NCI-H146 treated with DMSO at 0.1 percent for 48 hours (cell line): ENCODE measurements at regions not wholly inside any gene's neighbourhood (a gene's known extent, or its start where the extent isn't known, plus 50 kb on each side); places are given as distances from the start of the nearest gene placed in this dataset.
"Not testable (repeated sequence)": the region's sequence is repeated elsewhere in the genome, so short reads cannot be mapped to it uniquely, and the experiment has no call there.

Experiments
- DNase-seq: peaks from one replicate; lab custom pipeline; 2025; ENCODE audit not compliant: unreplicated experiment; lab: John Stamatoyannopoulos, UW

DNA sequence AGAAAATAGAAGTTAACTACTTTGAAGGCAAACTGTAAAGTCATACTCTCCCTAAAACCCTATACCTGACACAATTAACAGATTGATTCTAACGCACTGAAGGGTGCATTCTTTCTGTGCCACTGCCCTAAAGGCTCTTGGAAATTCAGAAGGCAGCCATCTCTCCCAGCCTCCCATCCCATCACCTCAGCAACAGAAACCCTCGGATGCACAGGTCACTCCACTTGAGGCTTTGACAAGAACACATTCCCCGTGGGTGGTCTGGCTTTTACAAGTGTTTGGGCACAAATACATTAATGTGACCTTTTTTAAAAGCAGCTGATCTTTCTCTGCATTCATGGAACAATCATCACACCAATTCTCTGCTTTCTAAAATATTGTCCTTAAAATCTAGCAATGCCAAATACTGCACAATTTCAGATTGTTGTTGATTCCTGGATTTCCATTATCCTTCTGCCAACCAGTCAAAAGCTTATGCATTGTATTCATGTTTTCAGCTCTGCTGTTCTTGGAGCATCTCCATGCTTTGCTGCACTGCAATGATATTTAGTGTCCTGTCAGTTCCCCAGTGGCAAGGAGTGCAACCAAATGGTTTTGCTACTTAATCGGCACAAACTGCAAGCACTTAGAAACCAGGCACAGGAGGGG, 175.6 kb downstream of the TMEM161B start:
- DNase-seq: no peak

DNA sequence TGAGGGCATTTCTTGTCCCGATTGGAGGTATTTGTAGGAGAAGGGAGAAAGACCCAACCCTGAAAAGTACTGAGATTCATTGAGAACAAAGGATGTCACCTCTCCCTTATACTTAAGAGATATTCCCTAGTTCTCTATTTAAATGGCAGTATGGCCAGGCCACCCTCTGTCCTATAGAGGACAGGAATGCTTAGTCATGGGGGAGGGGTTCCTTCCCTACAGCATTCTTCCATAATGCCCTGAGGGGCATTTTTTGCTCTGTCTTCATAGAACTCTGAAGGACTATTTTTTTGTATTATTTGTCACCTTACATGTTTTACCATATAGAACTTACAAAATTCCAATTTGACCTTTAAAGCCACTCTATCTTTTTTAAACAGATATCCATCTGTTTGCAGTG, 176.3 kb downstream of the TMEM161B start:
- DNase-seq: no peak

DNA sequence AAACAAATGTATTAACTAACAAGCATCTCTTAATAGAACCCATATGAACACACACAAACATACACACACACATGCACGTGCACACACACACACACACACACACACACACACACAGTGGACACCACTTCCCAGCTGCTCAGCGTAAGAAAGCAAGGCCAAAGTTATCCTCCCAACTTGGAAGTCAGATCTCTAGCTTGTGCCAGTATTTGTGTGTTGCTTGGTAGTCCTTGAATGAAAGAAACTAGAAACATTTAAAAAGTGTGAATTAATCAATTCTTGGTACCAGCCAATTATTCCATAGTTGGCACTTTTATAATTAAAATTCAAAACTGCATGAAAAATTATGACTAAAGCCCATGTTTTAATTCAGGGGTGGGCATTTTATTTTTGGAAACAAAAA, 178.1 kb downstream of the TMEM161B start:
- DNase-seq: no peak

DNA sequence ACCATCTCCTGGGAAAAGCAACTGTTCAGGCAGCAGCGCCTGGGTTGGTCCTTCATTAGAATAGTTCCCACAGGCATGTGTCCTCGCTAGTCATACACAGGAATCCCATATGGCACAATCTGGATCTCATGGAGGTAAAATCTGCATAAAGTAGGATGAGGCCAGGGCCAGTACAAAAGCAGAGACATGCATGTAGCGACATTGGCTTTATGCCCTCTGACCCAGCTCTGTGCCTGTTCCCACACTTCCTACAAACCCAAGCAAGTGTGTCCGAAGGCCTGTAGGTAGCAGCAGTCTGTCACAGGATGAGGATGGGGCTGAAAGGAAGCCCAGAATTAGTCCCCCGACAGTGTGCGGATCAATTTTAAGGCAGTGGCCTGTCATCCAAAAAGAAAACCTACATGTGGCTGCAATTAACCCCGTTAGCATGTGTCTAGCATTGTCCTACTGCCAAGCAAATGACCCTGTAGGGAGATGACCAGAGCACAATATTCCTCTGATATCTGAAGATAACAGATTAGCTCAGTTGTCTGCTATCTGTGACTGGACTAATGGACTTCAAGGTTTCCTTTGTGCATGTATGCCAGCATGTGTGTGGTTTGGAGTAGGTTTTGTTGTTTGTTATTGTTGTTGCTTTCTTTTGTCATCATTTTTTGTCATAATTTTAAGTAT, 178.8 kb downstream of the TMEM161B start:
- DNase-seq: no peak

DNA sequence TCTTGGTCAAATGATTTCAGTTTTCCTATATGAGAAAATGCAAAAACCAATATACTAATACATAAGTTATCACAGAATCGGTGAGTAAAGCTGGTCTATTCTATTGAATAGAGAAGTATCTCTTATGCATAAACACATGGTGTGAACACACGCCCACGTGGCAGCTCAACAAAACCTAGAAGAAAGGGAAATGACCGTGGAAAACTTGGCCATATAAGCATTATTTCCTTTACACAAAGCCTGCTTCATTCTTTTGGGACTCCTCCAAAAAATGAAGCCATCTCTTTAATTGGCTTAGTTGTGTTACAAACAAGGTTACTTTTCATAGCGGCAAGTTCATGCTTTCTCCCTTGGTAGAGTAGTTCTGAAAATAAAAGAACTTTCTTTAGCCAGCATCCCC, 183.2 kb downstream of the TMEM161B start:
- no peak for DNase-seq

DNA sequence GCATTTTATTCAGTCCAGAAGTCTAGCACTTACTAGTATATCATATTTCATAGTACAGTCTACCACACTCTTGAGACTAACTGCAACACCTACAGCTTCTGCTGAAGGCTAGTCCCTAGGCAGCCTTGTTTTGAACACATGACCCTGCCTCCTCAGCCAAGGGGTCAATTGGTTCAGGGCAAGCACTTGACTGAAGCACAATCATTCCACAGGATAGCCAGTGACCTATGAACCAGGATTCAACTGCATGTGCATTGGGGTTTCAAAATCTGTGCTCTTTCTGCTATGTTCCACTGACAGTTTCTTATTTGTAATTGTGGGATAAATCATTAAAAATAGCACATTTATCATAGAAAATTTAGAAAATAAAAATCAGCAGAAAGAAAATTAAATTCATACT, 186.8 kb downstream of the TMEM161B start:
- no peak for DNase-seq

DNA sequence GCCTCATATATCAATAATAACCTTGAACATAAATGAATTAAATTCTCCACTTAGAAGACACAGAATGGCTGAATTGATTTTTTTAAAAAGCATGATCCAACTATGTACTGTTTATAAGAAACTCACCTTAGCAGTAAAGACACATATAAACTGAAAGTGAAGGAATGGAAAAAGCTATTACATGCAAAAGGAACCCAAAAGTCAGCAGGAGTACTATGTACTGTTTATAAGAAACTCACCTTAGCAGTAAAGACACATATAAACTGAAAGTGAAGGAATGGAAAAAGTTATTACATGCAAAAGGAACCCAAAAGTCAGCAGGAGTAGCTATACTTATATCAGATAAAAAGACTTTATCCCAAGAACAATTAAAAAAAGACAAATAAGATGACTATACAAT, 204.8 kb downstream of the TMEM161B start:
- no peak for DNase-seq

DNA sequence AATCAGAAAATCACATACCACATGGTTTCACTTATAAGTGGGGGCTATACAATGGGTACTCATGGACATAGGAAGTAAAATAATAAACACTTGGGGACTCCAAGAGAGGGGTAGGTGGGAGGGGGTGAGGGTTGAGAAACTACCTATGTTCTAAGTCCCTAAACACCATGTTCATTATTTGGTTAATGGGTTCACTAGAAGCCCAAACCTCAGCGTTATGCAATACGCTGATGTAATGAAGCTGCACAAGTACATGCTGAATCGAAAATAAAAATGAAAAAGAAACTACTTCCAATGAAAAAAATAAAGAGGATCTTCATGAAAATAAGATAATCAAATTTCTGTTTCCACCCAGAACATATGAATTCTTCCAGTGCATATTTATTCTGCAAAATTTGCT, 208.5 kb downstream of the TMEM161B start:
- no peak for DNase-seq

DNA sequence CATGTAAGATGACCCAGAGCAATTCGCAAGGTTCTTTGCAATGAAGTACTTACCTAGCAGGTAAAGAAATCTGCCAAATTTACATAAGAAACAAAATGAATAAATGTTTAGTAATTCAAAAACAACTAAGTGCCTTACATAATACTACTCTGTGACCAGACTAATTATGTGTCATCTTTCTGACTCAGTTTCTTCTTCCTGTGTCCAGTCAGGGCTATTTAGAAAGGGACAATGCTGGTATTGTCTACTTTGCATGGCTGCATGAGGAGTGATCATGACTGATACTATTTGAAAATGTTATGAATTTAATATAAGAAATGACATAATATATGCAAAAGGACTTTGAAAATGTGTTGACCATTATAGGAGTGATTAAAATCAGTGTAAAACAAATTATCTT, 210.0 kb downstream of the TMEM161B start:
- DNase-seq: no peak

DNA sequence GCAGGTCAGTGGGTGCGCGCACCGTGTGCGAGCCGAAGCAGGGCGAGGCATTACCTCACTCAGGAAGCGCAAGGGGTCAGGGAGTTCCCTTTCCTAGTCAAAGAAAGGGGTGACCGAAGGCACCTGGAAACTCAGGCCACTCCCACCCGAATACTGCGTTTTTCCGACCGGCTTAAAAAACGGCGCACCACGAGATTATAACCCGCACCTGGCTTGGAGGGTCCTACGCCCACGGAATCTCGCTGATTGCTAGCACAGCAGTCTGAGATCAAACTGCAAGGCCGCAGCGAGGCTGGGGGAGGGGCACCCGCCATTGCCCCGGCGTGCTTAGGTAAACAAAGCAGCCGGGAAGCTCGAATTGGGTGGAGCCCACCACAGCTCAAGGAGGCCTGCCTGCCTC, 216.2 kb downstream of the TMEM161B start:
- DNase-seq: not testable (repeated sequence)

DNA sequence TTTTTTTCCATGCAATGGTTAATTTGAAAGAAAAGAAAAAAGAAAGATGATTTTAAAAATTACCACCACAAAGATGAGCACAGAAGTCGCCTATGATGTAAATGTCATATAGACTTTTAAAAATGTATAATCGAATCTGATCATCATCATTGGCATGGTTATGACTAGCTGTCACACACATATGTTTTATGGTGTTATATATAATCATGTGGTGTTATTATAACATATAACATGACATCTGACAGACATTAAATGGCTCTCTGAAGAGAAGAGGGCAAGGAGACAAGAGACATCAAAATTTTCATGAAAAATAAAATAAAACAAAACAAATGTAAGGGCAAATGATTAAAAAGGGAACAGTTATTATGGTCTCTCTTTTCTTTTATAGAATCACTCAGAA, 217.5 kb downstream of the TMEM161B start:
- no peak for DNase-seq

DNA sequence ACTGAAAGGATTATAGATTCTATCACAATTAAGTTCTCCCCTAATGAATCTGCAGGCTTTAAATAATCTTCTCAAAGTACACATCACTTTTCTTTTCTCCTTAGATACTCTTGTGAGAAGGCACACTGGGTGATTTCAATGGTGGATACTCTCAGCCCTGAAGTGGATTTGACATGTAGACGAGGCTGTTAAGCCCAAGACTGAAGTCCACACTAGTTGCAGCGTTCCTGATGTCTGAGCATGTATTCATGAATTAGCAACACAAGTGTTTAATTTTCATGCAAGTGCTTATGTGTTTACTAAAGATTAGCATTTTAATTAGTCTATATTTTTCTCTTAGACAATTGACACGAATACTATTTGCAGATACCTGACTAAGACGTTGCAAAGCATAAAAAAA, 218.9 kb downstream of the TMEM161B start:
- DNase-seq: no peak

DNA sequence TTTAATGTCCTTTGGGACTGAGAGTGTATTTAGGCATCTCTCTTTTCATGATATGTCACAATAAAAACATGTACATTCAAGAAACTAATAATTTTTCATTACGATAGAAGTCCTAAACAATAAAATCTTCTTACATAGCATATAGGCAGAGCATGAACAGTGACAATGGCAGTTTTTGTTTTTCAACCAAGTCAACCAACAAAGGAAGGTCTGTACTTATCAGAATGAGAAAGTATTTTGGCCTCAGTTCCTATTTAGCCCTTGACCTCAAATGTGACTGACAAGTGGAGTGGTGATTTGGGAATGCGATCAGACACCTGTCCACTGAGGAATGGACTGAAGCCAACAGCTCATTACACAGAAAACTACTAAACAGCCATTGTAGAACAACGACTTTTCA, 219.5 kb downstream of the TMEM161B start:
- no peak for DNase-seq

DNA sequence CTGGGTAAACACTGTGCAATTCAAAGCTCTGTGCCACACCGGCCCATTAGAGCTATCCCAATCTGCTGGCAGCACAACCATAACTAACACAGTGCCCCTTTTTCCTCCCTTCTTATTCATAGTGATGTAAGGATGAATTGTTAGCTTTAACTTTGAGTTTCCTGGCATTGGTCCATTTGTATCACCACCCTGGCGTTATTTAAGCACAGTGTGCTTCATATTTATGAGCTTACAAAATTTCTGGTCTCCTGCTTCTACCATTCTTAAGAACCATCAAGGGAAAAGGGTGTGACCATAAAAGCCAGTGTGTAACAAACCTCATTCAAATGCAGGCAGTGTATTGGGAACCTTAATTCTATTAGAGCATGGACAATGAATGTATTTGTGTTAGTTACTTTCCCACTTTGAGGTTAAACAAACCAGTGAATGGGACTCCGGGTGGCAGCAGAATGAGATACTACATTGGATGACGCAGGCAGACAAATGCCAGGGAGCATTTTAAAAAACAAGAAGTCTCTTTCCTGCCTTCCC, 222.6 kb downstream of the TMEM161B start:
- DNase-seq: no peak

DNA sequence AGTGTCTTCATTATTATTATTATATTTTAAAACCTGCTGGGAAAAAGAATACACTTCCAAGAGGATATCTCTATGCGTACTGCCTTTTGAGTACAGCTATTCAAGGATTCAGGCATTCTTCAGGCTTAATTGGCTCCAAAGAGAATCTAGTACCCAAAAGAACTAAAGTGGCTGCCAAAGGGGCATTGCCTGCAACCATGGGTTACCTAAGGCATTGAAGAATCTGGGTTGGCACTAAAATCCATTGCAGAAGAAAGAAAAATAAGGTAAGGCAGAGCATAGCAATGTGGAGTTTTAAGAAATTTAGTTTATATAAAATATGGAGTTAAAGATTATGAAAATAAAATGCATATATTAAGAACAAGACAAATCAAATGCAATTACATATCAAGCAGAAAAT, 223.5 kb downstream of the TMEM161B start:
- DNase-seq: no peak

DNA sequence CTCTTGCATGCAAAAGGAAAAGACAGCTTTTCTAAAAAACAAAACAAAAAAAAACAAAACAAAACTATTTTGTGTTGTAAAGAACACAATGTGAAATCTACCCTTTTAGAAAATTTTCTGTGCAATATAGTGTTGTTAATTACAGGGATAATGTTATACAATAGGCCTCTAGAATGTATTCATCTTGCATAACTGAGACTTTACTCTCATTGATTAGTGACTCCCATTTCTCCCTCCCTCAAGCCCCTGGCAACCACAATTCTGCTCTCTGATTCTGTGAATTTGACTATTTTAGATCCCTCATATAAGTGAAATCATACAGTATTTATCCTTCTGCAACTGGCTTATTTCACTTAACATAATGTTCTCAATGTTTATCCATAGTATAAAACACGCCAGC, 234.1 kb downstream of the TMEM161B start:
- DNase-seq: no peak

DNA sequence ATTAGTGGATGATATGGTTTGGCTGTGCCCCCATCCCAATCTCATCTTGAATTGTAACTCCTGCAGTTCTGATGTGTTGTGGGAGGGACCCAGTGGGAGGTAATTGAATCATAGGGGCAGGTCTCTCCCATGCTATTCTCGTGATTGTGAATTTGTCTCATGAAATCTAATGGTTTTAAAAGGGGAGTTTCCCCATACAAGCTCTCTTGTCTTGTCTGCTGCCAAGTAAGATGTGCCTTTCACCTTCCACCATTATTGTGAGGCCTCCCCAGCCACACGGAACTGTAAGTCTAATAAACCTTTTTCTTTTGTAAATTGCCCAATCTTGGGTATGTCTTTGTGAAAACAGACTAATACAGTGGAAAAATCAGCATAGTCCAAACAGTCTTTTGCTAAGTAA, 235.5 kb downstream of the TMEM161B start:
- no peak for DNase-seq

DNA sequence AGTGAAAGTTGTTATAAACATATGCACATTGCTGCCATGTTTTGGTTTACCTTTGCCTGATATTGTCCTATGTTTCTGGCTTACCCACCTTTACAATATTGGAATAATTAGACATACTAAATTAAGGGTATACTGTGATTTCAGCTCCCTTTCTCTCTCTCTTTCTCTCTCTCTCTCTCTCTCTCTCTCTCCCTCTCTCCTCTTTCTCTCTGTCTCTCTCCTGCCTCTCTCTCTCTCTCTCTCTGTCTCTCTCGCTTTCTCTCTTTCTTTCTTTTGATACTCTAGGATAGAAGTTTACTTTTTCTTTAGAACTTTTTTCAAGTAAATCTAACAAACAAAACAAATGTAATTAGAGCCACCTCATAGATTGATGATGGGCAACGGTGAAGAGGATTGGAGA, 239.6 kb downstream of the TMEM161B start:
- no peak for DNase-seq

DNA sequence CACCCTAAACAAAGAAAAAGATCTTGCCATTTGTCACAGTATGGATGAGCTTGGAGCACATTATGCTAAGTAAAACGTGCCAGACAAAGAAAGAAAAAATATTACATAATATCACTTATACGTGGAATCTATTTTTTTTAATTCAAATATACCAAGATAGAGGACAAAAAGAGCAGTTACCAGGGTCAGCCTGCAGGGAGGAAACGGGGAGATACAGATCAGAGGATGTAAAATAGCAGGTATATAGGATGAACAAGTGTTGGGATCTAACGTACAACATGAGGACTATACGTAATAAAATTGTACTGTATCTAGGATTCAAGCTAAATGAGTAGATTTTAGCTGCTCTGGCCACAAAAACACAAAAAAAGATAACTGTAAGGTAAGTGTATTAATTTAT, 247.5 kb downstream of the TMEM161B start:
- no peak for DNase-seq

DNA sequence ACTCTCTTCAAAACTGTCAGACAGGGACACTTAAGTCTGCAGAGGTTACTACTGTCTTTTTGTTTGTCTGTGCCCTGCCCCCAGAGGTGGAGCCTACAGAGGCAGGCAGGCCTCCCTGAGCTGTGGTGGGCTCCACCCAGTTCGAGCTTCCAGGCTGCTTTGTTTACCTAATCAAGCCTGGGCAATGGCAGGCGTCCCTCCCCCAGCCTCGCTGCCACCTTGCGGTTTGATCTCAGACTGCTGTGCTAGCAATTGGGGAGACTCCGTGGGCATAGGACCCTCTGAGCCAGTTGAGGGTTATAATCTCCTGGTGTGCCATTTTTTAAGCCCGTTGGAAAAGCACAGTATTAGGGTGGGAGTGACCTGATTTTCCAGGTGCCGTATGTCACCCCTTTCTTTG, 253.7 kb downstream of the TMEM161B start:
- DNase-seq: not testable (repeated sequence)

DNA sequence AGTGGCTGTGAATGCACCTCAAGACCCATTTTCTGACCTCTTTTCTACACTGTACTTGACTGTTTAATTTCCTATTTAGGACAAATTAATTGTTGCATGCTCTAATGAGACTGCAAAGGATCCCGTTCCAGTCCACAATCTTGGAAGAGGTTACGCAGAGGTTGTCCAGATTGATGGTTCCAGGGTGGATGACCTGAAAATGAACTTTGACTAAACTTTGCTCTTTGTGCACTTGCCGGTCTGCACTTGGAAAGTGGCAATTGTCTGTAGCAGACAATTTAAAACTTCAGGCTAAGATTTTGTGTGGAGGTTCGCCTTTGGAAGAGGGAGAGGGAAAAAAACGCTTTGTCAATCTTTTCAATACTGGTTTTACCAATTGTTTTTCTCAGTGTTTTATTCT, 267.8 kb downstream of the TMEM161B start:
- no peak for DNase-seq

DNA sequence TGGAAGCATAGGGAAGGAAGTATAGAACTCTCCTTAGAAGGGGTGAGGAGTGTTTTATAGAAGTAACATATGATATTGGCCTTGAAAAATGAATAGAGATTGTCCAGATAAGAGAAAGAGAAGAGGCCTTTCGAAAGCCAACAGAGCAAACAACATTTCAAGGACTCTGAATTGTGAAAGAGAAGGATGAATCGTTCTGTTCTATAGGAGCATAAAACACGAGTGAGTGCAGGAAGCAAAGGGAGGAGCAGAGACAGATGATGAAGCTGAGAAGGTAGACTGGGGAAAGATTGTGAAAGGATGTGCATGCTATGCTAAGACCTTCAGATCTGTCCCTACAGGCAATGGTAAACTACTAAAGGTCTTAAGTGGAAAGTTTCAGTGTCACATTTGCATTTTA, 271.0 kb downstream of the TMEM161B start:
- no peak for DNase-seq

DNA sequence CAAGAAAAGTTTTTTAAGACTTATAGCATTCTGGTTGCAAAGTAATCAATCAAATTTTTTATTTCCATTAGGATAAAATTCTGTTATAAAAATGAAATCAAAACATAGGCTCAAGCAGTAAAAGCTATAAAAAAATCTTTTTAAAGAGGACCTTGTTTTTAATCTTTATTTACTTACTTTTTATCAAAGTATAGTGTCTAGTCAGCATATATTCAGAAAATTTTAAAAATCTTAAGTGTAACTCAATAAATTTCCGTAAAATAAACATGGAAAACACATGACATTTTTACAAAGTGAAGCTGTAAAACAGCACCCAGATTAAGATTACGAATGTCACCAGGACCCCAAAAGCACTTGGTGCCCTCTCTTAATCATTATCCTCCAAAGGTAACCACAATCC, 302.4 kb downstream of the TMEM161B start:
- DNase-seq: no peak
